AG09309 (cell line): ENCODE measurements at regions not wholly inside any gene's neighbourhood (a gene's known extent, or its start where the extent isn't known, plus 50 kb on each side); places are given as distances from the start of the nearest gene placed in this dataset.

Experiments
- DNase-seq: peaks from one replicate; pipeline ENCODE4 v3.0.0-alpha.2; 2010; ENCODE audit warnings: low read depth
- H3K4me3 ChIP-seq: 2 replicates; pipeline ENCODE4 v1.5.1; 2011; ENCODE audit warnings: mild to moderate bottlenecking, low read depth, low read length, moderate library complexity; ENCODE audit not compliant: control insufficient read depth
- CTCF ChIP-seq: IDR thresholded peaks from 2 replicates; pipeline ENCODE4 v1.5.1; 2011; ENCODE audit warnings: mild to moderate bottlenecking, low read depth, low read length, inconsistent platforms; ENCODE audit not compliant: insufficient read depth, control insufficient read depth; ENCODE audit errors: missing control alignments

GRCh38 chr4:104752337-104752736, 257.6 kb upstream of the CXXC4 start:
- no peak for DNase-seq
- H3K4me3 ChIP-seq = no peak overlapping the region
- no peak for TF ChIP-seq CTCF

GRCh38 chr4:104756837-104757236, 262.1 kb upstream of the CXXC4 start:
- no peak overlapping the region for H3K4me3 ChIP-seq
- TF ChIP-seq CTCF = no peak
- no peak for DNase-seq

- H3K4me3 ChIP-seq = no peak overlapping the region
- no peak for DNase-seq
- TF ChIP-seq CTCF = no peak
Measured at GRCh38 chr4:104758574-104758973, 263.9 kb upstream of the CXXC4 start.

GRCh38 chr4:104763554-104764222, 269.0 kb upstream of the CXXC4 start:
- no peak overlapping the region for H3K4me3 ChIP-seq
- TF ChIP-seq CTCF = no peak
- DNase-seq = no peak

GRCh38 chr4:104766676-104767075, 272.0 kb upstream of the CXXC4 start:
- TF ChIP-seq CTCF = no peak
- DNase-seq = no peak
- H3K4me3 ChIP-seq = no peak overlapping the region

- TF ChIP-seq CTCF = no peak
- DNase-seq = no peak
- H3K4me3 ChIP-seq = no peak overlapping the region
Measured at GRCh38 chr4:104772849-104773248, 278.2 kb upstream of the CXXC4 start.
